ENCODE measurements at regions not wholly inside any gene's neighbourhood (a gene's known extent, or its start where the extent isn't known, plus 50 kb on each side); places are given as distances from the start of the nearest gene placed in this dataset.

GRCh38 chr9:81408951-81409350 lies 280.4 kb downstream of the TLE1 start:
- TF ChIP-seq CTCF (IDR thresholded peaks at IDR 0.05; ENCODE audit: low read depth, low read length): no peak
- no peak for DNase-seq (ENCODE audit: extremely low read depth, low read depth)

GRCh38 chr9:81404931-81405598 lies 284.3 kb downstream of the TLE1 start:
- TF ChIP-seq CTCF (IDR thresholded peaks at IDR 0.05; ENCODE audit: low read depth, low read length): no peak
- no peak for DNase-seq (ENCODE audit: extremely low read depth, low read depth)

- TF ChIP-seq CTCF (IDR thresholded peaks at IDR 0.05; ENCODE audit: low read depth, low read length): no peak
- no peak for DNase-seq (ENCODE audit: extremely low read depth, low read depth)
These were observed 291.6 kb downstream of the TLE1 start for GRCh38 chr9:81397481-81398381.

GRCh38 chr9:81396528-81396927 lies 292.8 kb downstream of the TLE1 start:
- TF ChIP-seq CTCF (IDR thresholded peaks at IDR 0.05; ENCODE audit: low read depth, low read length): no peak

GRCh38 chr9:81395676-81396054 lies 293.7 kb downstream of the TLE1 start:
- DNase-seq (ENCODE audit: extremely low read depth, low read depth): no peak
- no peak for TF ChIP-seq CTCF (IDR thresholded peaks at IDR 0.05; ENCODE audit: low read depth, low read length)

More at GRCh38 chr9:81396528-81396927, 292.8 kb downstream of the TLE1 start:
- no peak for DNase-seq (ENCODE audit: extremely low read depth, low read depth)

- no peak for DNase-seq (ENCODE audit: extremely low read depth, low read depth)
- no peak for TF ChIP-seq CTCF (IDR thresholded peaks at IDR 0.05; ENCODE audit: low read depth, low read length)
These were observed 294.3 kb downstream of the TLE1 start for GRCh38 chr9:81394881-81395675.

Data from AG09319 (cell line).